Neural progenitor cell (in vitro differentiated cells): ENCODE measurements at regions not wholly inside any gene's neighbourhood (a gene's known extent, or its start where the extent isn't known, plus 50 kb on each side); places are given as distances from the start of the nearest gene placed in this dataset.

Experiments used
- CTCF ChIP-seq: fragments of 200-600 bp; sonication (generic); IDR thresholded peaks from 2 replicates; pipeline ENCODE4 v1.5.1; 2017; ENCODE audit warnings: antibody characterized with exemption, mild to moderate bottlenecking
- EZH2 ChIP-seq: fragments of 200-600 bp; sonication (generic); IDR thresholded peaks from 2 replicates; pipeline ENCODE4 v1.6.1; 2017; ENCODE audit warnings: antibody characterized with exemption, mild to moderate bottlenecking, moderate library complexity

DNA sequence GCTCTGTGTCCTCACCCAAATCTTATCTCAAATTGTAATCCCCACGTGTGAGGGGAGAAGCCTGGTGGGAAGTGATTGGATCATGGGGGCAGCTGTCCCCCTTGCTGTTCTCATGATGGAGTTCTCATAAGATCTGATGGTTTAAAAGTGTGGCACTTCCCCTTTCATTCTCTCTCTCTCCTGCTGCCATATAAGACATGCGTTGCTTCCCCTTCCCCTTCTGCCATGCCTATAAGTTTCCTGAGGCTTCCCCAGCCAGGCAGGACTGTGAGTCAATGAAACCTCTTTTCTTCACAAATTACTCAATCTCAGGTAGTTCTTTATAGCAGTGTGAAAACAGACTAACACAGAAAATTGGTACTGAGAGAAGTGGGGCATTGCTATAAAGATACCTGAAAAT is 107.7 kb downstream of the DMAC1 start:
- TF ChIP-seq CTCF (no peak), EZH2 (no peak)
